ENCODE measurements at regions not wholly inside any gene's neighbourhood (a gene's known extent, or its start where the extent isn't known, plus 50 kb on each side); places are given as distances from the start of the nearest gene placed in this dataset.
A peak's percentile ranks its signal among the peaks of the same experiment; 100 is the strongest.

DNA sequence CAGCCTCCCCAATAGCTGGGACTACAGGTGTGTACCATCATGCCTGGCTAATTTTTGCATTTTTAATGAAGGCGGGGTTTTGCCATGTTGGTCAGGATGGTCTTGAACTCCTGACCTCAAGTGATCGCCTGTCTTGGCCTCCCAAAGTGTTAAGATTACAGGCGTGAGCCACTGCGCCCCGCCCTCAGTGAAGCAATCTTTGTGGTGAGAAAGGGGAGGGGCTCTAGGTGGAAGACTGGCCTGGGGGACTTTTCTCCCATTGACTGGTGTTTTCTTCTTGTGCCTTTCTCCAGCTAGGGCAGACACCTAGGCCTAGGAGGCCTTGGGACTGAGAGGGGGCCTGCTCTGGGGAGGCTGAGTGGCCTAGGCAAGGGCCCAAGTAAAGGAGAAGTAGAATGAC is 84.1 kb downstream of the DNAAF9 start:
- CTCF ChIA-PET (ENCODE audit: partially characterized antibody): interaction anchor here (1.0 to 1.2 kb wide), 2 partner anchors 9 to 19 kb away, joined by 3 to 8 read pairs; no protein-coding TSS in a partner anchor
- no peak for DNase-seq
- H3K27ac Mint-ChIP-seq: peak overlapping the region in 4 of 7 donors; percentile 15 to 61 (median 35)

DNA sequence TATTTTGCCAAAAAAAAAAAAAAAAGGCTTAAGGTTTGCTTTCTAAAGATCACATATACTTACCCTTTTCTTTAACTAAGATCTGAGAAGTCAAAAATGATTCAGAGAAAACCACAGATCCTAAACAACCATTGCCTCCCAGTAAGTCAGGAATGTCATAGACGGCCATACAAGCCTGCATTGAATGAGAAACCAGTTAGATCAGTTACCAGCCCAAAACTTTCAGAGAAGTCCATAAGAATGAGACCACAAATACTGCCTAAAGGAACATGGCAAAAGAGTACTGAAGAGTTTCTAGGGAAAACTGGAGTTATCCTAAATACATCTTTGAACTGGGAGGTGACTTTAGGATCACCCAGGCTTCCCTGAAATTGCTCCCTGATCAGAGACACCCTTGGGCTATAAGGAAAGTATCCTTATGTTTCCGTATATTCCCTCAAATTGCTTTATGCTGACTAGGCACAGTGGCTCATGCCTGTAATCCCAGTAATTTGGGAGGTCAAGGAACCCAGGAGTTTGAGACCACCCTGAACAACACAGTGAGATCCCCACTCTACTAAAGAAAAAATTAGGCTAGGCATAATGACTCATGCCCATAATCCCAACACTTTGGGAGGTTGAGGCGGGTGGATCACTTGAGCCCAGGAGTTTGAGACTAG is 79.4 kb upstream of the SLC4A11 start:
- Histone ChIP-seq H3K36me3 (ENCODE audit: insufficient read depth, low read length) (peaks cover 6% of the 10 kb centered on the region), H3K27me3 (ENCODE audit: insufficient read depth, low read length) (no peaks in the 10 kb centered on the region), H3K4me1 (ENCODE audit: insufficient read depth, low read length) (no peaks in the 10 kb centered on the region), H3K27ac (ENCODE audit: low read depth, low read length) (no peak overlapping the region), H3K4me3 (ENCODE audit: low read length in 2 of 2) (no peak overlapping the region), H3K9me3 (ENCODE audit: control insufficient read depth in 1 of 2, low read length in 2 of 2) (no peaks in the 10 kb centered on the region)
- Mint-ChIP-seq H3K27me3 (no peaks in the 10 kb centered on the region), H3K27ac (no peak overlapping the region), H3K4me1 (peaks cover 0 to under 1% (median under 1%) of the 10 kb centered on the region in 4 donors), H3K9me3 (no peaks in the 10 kb centered on the region), H3K4me3 (no peak overlapping the region), H3K36me3 (peaks cover 17 to 27% of the 10 kb centered on the region in 2 donors)
- ChIA-PET POLR2A (ENCODE audit: partially characterized antibody) (no interaction called here), CTCF (ENCODE audit: partially characterized antibody) (interaction anchor here (2.5 kb wide), 1 partner anchor 100 kb away, joined by 20 read pairs; no protein-coding TSS in a partner anchor)
- no peak for DNase-seq
- intact Hi-C loops (cut with micrococcal nuclease): no loop called here

More for the DNA sequence above, 84.1 kb downstream of the DNAAF9 start:
- intact Hi-C loops (cut with micrococcal nuclease): no loop called here
- H3K27ac ChIP-seq (ENCODE audit: low read depth, low read length): no peak overlapping the region
- no peaks in the 10 kb centered on the region for H3K9me3 ChIP-seq (ENCODE audit: control insufficient read depth in 1 of 2, low read length in 2 of 2)
- no peak overlapping the region for H3K4me3 ChIP-seq (ENCODE audit: low read length in 2 of 2)
- H3K4me3 Mint-ChIP-seq: no peak overlapping the region
- H3K4me1 ChIP-seq (ENCODE audit: insufficient read depth, low read length): peaks cover 9% of the 10 kb centered on the region
- peaks cover 6 to 22% (median 17%) of the 10 kb centered on the region in 4 donors for H3K4me1 Mint-ChIP-seq
- H3K27me3 ChIP-seq (ENCODE audit: insufficient read depth, low read length): no peaks in the 10 kb centered on the region
- peaks cover 20 to 21% of the 10 kb centered on the region in 2 donors for H3K36me3 Mint-ChIP-seq
- H3K36me3 ChIP-seq (ENCODE audit: insufficient read depth, low read length): peaks cover 4% of the 10 kb centered on the region
- H3K27me3 Mint-ChIP-seq: no peaks in the 10 kb centered on the region
- no peaks in the 10 kb centered on the region for H3K9me3 Mint-ChIP-seq
- POLR2A ChIA-PET (ENCODE audit: partially characterized antibody): no interaction called here

- Histone ChIP-seq H3K4me3 (ENCODE audit: low read length in 2 of 2) (no peak overlapping the region), H3K9me3 (ENCODE audit: control insufficient read depth in 1 of 2, low read length in 2 of 2) (no peaks in the 10 kb centered on the region), H3K27ac (ENCODE audit: low read depth, low read length) (no peak overlapping the region), H3K27me3 (ENCODE audit: insufficient read depth, low read length) (no peaks in the 10 kb centered on the region), H3K36me3 (ENCODE audit: insufficient read depth, low read length) (peaks cover 5% of the 10 kb centered on the region), H3K4me1 (ENCODE audit: insufficient read depth, low read length) (no peaks in the 10 kb centered on the region)
- Mint-ChIP-seq H3K4me3 (no peak overlapping the region), H3K36me3 (peaks cover 21 to 26% of the 10 kb centered on the region in 2 donors), H3K27ac (peak overlapping the region in 1 of 7 donors; percentile 23), H3K27me3 (no peaks in the 10 kb centered on the region), H3K4me1 (no peaks in the 10 kb centered on the region), H3K9me3 (no peaks in the 10 kb centered on the region)
- intact Hi-C loops (cut with micrococcal nuclease): loop anchor here (1.0 kb wide), 2 partner anchors 98 to 198 kb away; no protein-coding TSS in a partner anchor
- no peak for DNase-seq
- ChIA-PET CTCF (ENCODE audit: partially characterized antibody) (interaction anchor here (0.7 to 2.5 kb wide), 11 partner anchors 13 to 262 kb away, joined by 3 to 20 read pairs (median 5); partner anchors contain the start of gene SLC4A11), POLR2A (ENCODE audit: partially characterized antibody) (no interaction called here)
Observed at GRCh38 chr20:3316136-3316535, 77.1 kb upstream of the SLC4A11 start.

DNA sequence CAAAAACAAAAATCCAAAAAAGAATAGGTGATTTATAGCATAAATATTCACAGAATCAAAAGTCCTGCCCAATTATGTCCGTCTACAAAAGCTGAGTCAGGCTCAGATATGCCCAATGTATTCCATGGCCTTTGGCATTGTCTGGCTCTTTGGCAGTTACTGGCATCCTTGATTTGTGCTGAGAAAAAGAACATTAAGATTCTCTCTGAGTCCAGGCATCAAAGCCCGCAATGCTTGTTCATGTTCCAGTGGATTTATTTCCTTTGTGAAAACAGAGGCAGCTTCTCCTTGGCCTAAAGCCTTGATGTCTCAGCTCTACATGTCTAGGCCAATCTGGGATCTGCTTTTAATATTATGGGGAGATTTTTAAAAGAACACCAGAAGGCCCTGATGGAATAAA is 76.1 kb upstream of the SLC4A11 start:
- intact Hi-C loops (cut with micrococcal nuclease): no loop called here
- ChIA-PET CTCF (ENCODE audit: partially characterized antibody) (interaction anchor here (1.1 to 2.0 kb wide), 7 partner anchors 8 to 262 kb away, joined by 3 to 8 read pairs (median 5); no protein-coding TSS in a partner anchor), POLR2A (ENCODE audit: partially characterized antibody) (no interaction called here)
- Histone ChIP-seq H3K4me3 (ENCODE audit: low read length in 2 of 2) (no peak overlapping the region), H3K27me3 (ENCODE audit: insufficient read depth, low read length) (no peaks in the 10 kb centered on the region), H3K36me3 (ENCODE audit: insufficient read depth, low read length) (peaks cover 5% of the 10 kb centered on the region), H3K27ac (ENCODE audit: low read depth, low read length) (no peak overlapping the region), H3K9me3 (ENCODE audit: control insufficient read depth in 1 of 2, low read length in 2 of 2) (no peaks in the 10 kb centered on the region), H3K4me1 (ENCODE audit: insufficient read depth, low read length) (no peaks in the 10 kb centered on the region)
- H3K4me3 Mint-ChIP-seq: no peak overlapping the region
- peaks cover 22% of the 10 kb centered on the region in 2 donors for H3K36me3 Mint-ChIP-seq
- no peak for DNase-seq
- peak overlapping the region in 2 of 7 donors; percentile 22 to 81 for H3K27ac Mint-ChIP-seq
- no peaks in the 10 kb centered on the region for H3K4me1 Mint-ChIP-seq
- no peaks in the 10 kb centered on the region for H3K27me3 Mint-ChIP-seq
- H3K9me3 Mint-ChIP-seq: no peaks in the 10 kb centered on the region

DNA sequence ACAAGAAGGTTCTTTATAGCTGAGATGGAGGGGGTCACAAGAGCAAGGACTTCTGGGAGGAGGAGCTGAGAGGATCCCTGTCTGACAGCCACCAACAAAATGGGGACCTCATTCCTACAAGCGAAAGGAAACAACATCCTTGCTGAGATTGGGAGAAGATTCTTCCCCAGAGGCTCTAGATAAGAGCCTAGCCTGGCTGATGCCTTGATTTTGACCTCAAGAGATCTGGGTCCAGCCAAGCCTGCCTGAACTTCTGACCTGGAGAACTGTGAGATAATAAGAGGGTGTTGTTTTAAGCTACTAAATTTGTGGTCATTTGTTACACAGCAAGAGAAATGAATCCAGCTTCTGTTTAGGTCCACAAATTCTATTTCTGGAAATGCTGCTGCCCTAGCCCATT is 75.4 kb upstream of the SLC4A11 start:
- Histone ChIP-seq H3K36me3 (ENCODE audit: insufficient read depth, low read length) (peaks cover 5% of the 10 kb centered on the region), H3K4me3 (ENCODE audit: low read length in 2 of 2) (no peak overlapping the region), H3K27ac (ENCODE audit: low read depth, low read length) (no peak overlapping the region), H3K4me1 (ENCODE audit: insufficient read depth, low read length) (no peaks in the 10 kb centered on the region), H3K27me3 (ENCODE audit: insufficient read depth, low read length) (no peaks in the 10 kb centered on the region), H3K9me3 (ENCODE audit: control insufficient read depth in 1 of 2, low read length in 2 of 2) (no peaks in the 10 kb centered on the region)
- peaks cover 22 to 25% of the 10 kb centered on the region in 2 donors for H3K36me3 Mint-ChIP-seq
- peak overlapping the region in 2 of 7 donors; percentile 30 to 42 for H3K27ac Mint-ChIP-seq
- H3K4me3 Mint-ChIP-seq: no peak overlapping the region
- intact Hi-C loops (cut with micrococcal nuclease): no loop called here
- H3K27me3 Mint-ChIP-seq: no peaks in the 10 kb centered on the region
- DNase-seq: no peak
- CTCF ChIA-PET (ENCODE audit: partially characterized antibody): interaction anchor here (1.1 to 1.9 kb wide), 7 partner anchors 8 to 261 kb away, joined by 3 to 8 read pairs (median 4); no protein-coding TSS in a partner anchor
- no peaks in the 10 kb centered on the region for H3K9me3 Mint-ChIP-seq
- POLR2A ChIA-PET (ENCODE audit: partially characterized antibody): no interaction called here
- H3K4me1 Mint-ChIP-seq: no peaks in the 10 kb centered on the region

DNA sequence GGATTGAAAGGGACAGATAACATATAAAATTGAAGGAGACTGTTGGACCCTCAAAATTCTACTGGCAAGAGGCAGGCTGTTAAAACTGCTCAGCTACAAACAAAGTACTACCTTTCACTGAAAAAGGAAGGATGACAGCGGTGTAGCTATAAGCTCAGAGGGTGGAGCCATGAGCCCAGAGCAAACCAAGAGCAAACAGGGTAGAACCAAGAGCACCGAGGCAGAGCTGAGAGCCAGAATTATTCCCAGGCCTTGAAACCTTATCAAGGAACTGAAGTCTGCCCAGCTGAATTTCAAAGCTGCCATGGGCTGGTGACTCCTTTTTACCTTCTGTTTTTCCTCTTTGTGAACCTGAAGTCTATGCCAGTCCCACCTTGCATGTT is 74.7 kb upstream of the SLC4A11 start:
- H3K4me3 Mint-ChIP-seq: no peak overlapping the region
- no peak for DNase-seq
- no peak overlapping the region for H3K27ac ChIP-seq (ENCODE audit: low read depth, low read length)
- CTCF ChIA-PET (ENCODE audit: partially characterized antibody): interaction anchor here (1.1 to 1.9 kb wide), 5 partner anchors 9 to 260 kb away, joined by 3 to 8 read pairs (median 4); no protein-coding TSS in a partner anchor
- H3K27me3 Mint-ChIP-seq: no peaks in the 10 kb centered on the region
- H3K9me3 Mint-ChIP-seq: no peaks in the 10 kb centered on the region
- H3K4me1 Mint-ChIP-seq: no peaks in the 10 kb centered on the region
- POLR2A ChIA-PET (ENCODE audit: partially characterized antibody): no interaction called here
- no peaks in the 10 kb centered on the region for H3K9me3 ChIP-seq (ENCODE audit: control insufficient read depth in 1 of 2, low read length in 2 of 2)
- H3K27ac Mint-ChIP-seq: no peak overlapping the region
- intact Hi-C loops (cut with micrococcal nuclease): no loop called here
- H3K4me1 ChIP-seq (ENCODE audit: insufficient read depth, low read length): no peaks in the 10 kb centered on the region
- peaks cover 5% of the 10 kb centered on the region for H3K36me3 ChIP-seq (ENCODE audit: insufficient read depth, low read length)
- H3K27me3 ChIP-seq (ENCODE audit: insufficient read depth, low read length): no peaks in the 10 kb centered on the region
- H3K36me3 Mint-ChIP-seq: peaks cover 25 to 28% of the 10 kb centered on the region in 2 donors
- H3K4me3 ChIP-seq (ENCODE audit: low read length in 2 of 2): no peak overlapping the region

GRCh38 chr20:3312940-3313682 is 74.1 kb upstream of the SLC4A11 start:
- H3K4me3 Mint-ChIP-seq: no peak overlapping the region
- Histone ChIP-seq H3K4me1 (ENCODE audit: insufficient read depth, low read length) (no peaks in the 10 kb centered on the region), H3K27me3 (ENCODE audit: insufficient read depth, low read length) (no peaks in the 10 kb centered on the region), H3K27ac (ENCODE audit: low read depth, low read length) (no peak overlapping the region), H3K9me3 (ENCODE audit: control insufficient read depth in 1 of 2, low read length in 2 of 2) (no peaks in the 10 kb centered on the region), H3K4me3 (ENCODE audit: low read length in 2 of 2) (no peak overlapping the region), H3K36me3 (ENCODE audit: insufficient read depth, low read length) (peaks cover 5% of the 10 kb centered on the region)
- H3K9me3 Mint-ChIP-seq: no peaks in the 10 kb centered on the region
- DNase-seq: no peak
- peak overlapping the region in 2 of 7 donors; percentile 35 to 46 for H3K27ac Mint-ChIP-seq
- POLR2A ChIA-PET (ENCODE audit: partially characterized antibody): no interaction called here
- no peaks in the 10 kb centered on the region for H3K27me3 Mint-ChIP-seq
- intact Hi-C loops (cut with micrococcal nuclease): no loop called here
- H3K4me1 Mint-ChIP-seq: no peaks in the 10 kb centered on the region
- CTCF ChIA-PET (ENCODE audit: partially characterized antibody): interaction anchor here (1.8 to 1.9 kb wide), 2 partner anchors 10 to 196 kb away, joined by 4 to 8 read pairs; no protein-coding TSS in a partner anchor
- H3K36me3 Mint-ChIP-seq: peaks cover 25 to 28% of the 10 kb centered on the region in 2 donors
